ENCODE measurements at regions not wholly inside any gene's neighbourhood (a gene's known extent, or its start where the extent isn't known, plus 50 kb on each side); places are given as distances from the start of the nearest gene placed in this dataset.
"Not testable (repeated sequence)": the region's sequence is repeated elsewhere in the genome, so short reads cannot be mapped to it uniquely, and the experiment has no call there.

DNA sequence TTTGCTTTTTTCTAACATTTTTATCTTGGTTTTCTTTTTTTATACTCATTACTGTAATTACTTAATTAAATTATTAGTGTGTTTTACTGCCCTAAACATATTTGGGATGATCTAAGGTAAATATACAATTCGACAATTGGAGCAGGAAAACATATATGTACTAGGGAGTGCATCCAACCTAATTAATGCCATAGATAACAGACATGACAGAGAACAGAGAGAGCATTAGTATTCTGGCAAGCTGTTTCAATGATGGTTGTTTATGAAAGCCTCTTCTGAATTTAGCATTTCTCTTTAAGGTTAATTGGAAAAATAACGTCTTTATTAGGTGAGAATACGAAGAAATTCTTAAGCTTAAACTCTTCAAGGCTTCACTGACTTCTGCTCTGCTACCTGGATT lies 300.1 kb upstream of the PRR16 start:
- TF ChIP-seq, protein P1, sequence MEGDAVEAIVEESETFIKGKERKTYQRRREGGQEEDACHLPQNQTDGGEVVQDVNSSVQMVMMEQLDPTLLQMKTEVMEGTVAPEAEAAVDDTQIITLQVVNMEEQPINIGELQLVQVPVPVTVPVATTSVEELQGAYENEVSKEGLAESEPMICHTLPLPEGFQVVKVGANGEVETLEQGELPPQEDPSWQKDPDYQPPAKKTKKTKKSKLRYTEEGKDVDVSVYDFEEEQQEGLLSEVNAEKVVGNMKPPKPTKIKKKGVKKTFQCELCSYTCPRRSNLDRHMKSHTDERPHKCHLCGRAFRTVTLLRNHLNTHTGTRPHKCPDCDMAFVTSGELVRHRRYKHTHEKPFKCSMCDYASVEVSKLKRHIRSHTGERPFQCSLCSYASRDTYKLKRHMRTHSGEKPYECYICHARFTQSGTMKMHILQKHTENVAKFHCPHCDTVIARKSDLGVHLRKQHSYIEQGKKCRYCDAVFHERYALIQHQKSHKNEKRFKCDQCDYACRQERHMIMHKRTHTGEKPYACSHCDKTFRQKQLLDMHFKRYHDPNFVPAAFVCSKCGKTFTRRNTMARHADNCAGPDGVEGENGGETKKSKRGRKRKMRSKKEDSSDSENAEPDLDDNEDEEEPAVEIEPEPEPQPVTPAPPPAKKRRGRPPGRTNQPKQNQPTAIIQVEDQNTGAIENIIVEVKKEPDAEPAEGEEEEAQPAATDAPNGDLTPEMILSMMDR (IDR thresholded peaks at IDR 0.05; ENCODE audit: insufficient read depth, low read depth, low read length, missing control alignments), result no peak

DNA sequence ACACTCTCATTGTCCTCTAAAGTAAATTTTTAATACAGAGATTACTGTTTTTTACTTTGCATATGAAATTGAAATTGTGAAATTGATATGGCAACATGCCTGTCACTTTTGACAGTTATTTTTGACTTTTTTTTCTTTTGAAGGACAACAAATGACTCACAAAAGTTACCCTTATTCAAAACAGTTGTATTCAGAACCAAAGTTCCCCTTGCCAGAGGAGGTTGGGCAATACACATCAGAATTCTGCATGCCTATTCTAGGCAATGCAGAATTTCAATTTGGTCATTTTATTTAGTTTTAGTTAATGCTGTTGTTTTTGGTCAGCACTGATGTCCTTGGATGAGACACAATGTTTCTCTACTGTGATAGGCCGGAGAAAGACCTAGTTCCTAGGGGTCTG lies 299.1 kb upstream of the PRR16 start:
- TF ChIP-seq, protein P1 (IDR thresholded peaks at IDR 0.05; ENCODE audit: insufficient read depth, low read depth, low read length, missing control alignments), result no peak
- no peak for DNase-seq (ENCODE audit: low read depth)
- no peak overlapping the region for H3K4me3 ChIP-seq (ENCODE audit: low read depth, low read length)

More for the DNA sequence above, 300.1 kb upstream of the PRR16 start:
- no peak overlapping the region for H3K4me3 ChIP-seq (ENCODE audit: low read depth, low read length)
- DNase-seq (ENCODE audit: low read depth), result no peak

DNA sequence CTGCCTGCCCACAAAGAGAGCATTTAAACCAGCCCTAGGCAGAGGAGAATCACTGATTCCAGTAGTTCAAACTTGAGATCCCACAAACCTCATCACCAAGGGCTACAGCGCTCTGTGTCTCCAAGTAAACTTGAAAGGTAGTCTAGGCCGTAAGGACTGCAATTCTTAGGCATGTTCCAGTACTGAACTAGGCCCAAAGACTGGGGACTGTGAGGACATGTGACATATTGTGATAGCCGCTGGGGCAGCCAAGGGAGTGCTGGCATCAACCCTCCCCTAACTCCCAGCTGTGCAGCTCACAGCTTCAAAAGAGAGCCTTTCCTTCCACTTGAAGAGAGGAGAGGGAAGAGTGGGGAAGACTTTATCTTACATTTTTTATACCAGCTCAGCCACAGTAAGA lies 291.0 kb upstream of the PRR16 start:
- no peak overlapping the region for H3K4me3 ChIP-seq (ENCODE audit: low read depth, low read length)
- no peak for DNase-seq (ENCODE audit: low read depth)
- TF ChIP-seq, protein P1 (IDR thresholded peaks at IDR 0.05; ENCODE audit: insufficient read depth, low read depth, low read length, missing control alignments), result no peak

DNA sequence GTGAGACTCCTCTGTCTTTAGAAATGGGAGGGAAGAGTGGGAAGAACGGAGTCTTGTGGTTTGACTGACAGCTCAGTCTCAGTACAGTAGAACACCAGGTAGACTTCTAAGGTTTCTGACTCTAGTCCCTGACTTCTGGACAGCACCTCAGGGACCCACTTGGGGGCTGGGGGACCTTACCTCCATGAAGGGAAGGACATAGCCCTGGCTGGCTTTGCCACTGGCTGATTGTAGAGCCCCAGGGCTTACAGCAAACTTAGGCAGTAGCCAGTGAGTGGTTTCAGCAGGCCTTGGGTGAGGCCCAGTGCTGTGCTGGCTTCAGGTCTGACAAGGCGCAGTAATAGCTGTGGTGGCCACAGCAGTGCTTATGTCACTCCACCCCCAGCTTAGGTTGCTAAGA lies 290.0 kb upstream of the PRR16 start:
- no peak overlapping the region for H3K4me3 ChIP-seq (ENCODE audit: low read depth, low read length)
- TF ChIP-seq, protein P1 (IDR thresholded peaks at IDR 0.05; ENCODE audit: insufficient read depth, low read depth, low read length, missing control alignments), result no peak
- DNase-seq (ENCODE audit: low read depth), result no peak

DNA sequence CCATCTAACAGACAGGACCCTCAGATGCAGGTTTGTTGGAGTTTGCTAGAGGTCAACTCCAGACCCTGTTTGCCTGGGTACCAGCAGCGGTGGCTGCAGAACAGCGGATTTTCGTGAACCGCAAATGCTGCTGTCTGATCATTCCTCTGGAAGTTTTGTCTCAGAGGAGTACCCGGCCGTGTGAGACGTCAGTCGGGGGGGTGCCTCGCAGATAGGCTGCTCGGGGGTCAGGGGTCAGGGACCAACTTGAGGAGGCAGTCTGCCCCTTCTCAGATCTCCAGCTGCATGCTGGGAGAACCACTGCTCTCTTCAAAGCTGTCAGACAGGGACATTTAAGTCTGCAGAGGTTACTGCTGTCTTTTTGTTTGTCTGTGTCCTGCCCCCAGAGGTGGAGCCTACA lies 282.9 kb upstream of the PRR16 start:
- not testable (repeated sequence) for H3K4me3 ChIP-seq (ENCODE audit: low read depth, low read length); DNase-seq (ENCODE audit: low read depth)

DNA sequence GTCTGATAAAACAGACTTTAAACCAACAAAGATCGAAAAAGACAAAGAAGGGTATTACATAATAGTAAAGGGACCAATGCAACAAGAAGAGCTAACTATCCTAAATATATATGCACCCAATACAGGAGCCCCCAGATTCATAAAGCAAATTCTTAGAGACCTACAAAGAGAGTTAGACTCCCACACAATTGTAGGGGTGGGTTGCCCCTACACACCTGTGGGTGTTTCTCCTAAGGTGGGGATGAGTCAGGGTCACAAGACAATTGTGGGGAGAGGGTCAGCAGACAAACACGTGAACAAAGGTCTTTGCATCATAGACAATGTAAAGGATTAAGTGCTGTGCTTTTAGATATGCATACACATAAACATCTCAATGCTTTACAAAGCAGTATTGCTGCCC lies 269.4 kb upstream of the PRR16 start:
- H3K4me3 ChIP-seq (ENCODE audit: low read depth, low read length); DNase-seq (ENCODE audit: low read depth): not testable (repeated sequence)

DNA sequence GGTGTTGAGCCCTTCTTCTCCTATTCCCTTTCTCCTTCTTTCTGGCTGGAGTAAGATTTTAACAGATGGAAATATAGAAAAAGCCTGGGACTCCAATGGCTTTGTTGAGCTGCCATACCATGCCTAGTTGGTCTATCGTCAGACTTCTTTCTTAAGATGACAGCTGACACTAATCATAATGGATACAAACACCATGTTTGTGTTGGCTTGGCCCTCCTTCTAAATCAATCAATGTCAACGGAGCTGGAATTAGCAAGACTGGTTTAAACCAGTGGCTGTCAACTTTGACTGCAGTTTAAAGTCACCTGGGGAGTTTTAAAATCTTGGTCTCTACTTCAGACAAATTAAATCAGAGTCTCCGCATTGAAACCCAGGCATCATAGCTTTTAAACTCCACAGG lies 264.5 kb upstream of the PRR16 start:
- DNase-seq (ENCODE audit: low read depth), result no peak
- TF ChIP-seq, protein P1 (IDR thresholded peaks at IDR 0.05; ENCODE audit: insufficient read depth, low read depth, low read length, missing control alignments), result no peak
- H3K4me3 ChIP-seq (ENCODE audit: low read depth, low read length), result no peak overlapping the region

DNA sequence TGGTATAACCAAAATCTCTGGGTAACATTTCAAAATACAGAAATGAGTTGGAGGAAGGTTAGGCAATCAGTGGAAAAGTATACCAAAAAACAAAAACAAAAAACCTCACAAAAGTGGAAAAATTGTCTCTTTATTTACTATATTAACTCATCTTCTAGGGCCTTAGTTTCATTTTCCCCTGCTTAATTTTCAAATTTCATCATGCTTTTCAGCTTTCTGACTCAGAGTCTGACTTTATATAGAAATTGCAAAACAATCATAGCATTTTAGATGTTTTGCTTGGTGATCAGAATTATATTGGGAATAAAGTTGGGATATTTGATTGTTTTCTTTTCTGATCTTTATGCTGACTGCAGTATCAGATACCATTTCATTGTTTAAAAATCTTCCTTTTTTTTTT lies 257.0 kb upstream of the PRR16 start:
- H3K4me3 ChIP-seq (ENCODE audit: low read depth, low read length), result no peak overlapping the region
- TF ChIP-seq, protein P1 (IDR thresholded peaks at IDR 0.05; ENCODE audit: insufficient read depth, low read depth, low read length, missing control alignments), result no peak
- DNase-seq (ENCODE audit: low read depth), result no peak
